GM23248 (cell line): ENCODE measurements at regions not wholly inside any gene's neighbourhood (a gene's known extent, or its start where the extent isn't known, plus 50 kb on each side); places are given as distances from the start of the nearest gene placed in this dataset.

Experiments used
- EZH2 ChIP-seq: fragments of 200-600 bp; sonication (generic); IDR thresholded peaks from 2 replicates; pipeline ENCODE4 v1.6.1; 2018; ENCODE audit warnings: antibody characterized with exemption, mild to moderate bottlenecking; ENCODE audit not compliant: insufficient read depth, poor library complexity, severe bottlenecking
- EZH2phosphoT487 ChIP-seq: fragments of 200-600 bp; sonication (generic); IDR thresholded peaks from 2 replicates; pipeline ENCODE4 v1.6.1; 2018; ENCODE audit warnings: antibody characterized with exemption, moderate library complexity, mild to moderate bottlenecking, low read depth; ENCODE audit not compliant: insufficient read depth

DNA sequence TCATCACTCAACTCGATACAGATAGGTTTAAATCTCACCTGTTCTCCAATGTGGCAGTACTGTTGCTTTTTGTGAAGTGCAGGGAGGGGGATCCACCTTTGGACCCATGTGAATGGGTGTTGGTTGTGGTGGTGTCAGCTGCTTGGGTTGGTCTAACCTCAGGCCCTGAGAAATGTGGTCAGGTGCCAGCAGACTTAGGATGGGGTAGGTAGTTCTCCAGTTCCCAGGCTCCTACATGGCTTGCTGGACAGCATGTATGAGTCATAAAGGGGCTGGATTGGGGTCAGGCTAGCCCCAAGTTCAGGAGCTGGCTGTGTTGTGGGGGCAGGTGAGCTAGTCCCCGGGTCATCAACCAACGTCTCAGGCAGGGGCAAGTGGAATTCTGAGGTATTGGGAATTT, 472.6 kb upstream of the CNTNAP2 start:
- TF ChIP-seq EZH2, result no peak
- TF ChIP-seq EZH2phosphoT487, result no peak
